ENCODE measurements at regions not wholly inside any gene's neighbourhood (a gene's known extent, or its start where the extent isn't known, plus 50 kb on each side); places are given as distances from the start of the nearest gene placed in this dataset.

GRCh38 chr18:45253056-45253565 lies 362.2 kb upstream of the SLC14A2 start:
- TF ChIP-seq CTCF (IDR thresholded peaks at IDR 0.05), result no peak
- TF ChIP-seq EP300 (IDR thresholded peaks at IDR 0.05), result no peak
- no peak for TF ChIP-seq POLR2A (IDR thresholded peaks at IDR 0.05; ENCODE audit: low read depth)
